AG09319 (cell line): ENCODE measurements at regions not wholly inside any gene's neighbourhood (a gene's known extent, or its start where the extent isn't known, plus 50 kb on each side); places are given as distances from the start of the nearest gene placed in this dataset.

Source experiments
- DNase-seq: peaks from one replicate; pipeline ENCODE4 v3.0.0-alpha.2; 2010; ENCODE audit warnings: low read depth; ENCODE audit errors: extremely low read depth
- TF ChIP-seq, protein P1 (sequence below): IDR thresholded peaks from 2 replicates; pipeline ENCODE4 v1.5.1; 2011; ENCODE audit warnings: low read depth, mild to moderate bottlenecking, inconsistent platforms, low read length, moderate library complexity

DNA sequence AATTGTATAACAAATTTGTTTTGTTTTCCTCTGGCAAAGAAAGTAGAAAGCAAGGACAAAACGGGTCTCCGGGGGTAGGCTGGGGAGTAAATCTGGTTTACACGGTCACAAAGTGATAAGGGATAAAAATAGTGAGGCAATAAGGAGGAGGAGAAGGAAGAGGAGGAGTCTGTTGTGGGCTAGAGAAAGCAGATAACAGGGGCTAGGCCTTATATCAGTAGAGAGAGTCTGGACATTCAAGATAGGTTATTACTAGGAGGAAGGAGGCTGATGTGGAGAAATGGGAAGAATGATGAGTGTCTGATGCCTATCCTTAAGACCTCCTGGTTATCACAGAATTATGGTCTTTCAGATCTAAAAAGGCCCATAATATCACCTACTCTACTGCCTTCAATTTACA is 83.2 kb upstream of the SSTR1 start:
- TF ChIP-seq, protein P1, sequence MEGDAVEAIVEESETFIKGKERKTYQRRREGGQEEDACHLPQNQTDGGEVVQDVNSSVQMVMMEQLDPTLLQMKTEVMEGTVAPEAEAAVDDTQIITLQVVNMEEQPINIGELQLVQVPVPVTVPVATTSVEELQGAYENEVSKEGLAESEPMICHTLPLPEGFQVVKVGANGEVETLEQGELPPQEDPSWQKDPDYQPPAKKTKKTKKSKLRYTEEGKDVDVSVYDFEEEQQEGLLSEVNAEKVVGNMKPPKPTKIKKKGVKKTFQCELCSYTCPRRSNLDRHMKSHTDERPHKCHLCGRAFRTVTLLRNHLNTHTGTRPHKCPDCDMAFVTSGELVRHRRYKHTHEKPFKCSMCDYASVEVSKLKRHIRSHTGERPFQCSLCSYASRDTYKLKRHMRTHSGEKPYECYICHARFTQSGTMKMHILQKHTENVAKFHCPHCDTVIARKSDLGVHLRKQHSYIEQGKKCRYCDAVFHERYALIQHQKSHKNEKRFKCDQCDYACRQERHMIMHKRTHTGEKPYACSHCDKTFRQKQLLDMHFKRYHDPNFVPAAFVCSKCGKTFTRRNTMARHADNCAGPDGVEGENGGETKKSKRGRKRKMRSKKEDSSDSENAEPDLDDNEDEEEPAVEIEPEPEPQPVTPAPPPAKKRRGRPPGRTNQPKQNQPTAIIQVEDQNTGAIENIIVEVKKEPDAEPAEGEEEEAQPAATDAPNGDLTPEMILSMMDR: no peak
- DNase-seq: no peak

DNA sequence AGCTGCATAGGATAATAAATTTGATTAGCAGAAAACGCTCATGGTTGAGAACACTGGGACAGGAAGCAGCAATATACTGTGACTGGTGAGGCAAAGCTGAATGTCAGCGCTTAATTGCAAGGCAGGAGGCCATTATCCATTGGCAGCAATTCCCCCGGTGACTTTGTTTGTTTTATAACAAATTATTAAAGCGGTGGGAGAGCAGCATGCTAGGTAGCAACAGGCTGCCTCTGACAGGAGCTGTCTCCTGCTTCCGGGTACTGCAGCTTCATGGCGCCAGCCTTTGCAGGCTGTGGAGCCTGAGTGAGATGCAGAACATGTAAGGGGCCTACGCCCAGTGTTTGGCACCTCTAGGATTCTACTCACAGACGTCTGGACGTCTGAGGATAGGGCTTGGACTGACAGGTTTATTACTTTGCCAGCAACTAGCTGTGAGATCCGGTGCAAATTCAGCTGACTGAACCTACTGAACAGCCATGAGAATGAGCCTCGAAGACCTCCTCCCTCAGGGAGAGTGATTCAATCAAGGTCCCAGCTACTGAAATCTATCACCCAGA is 82.1 kb upstream of the SSTR1 start:
- TF ChIP-seq, protein P1: no peak

DNA sequence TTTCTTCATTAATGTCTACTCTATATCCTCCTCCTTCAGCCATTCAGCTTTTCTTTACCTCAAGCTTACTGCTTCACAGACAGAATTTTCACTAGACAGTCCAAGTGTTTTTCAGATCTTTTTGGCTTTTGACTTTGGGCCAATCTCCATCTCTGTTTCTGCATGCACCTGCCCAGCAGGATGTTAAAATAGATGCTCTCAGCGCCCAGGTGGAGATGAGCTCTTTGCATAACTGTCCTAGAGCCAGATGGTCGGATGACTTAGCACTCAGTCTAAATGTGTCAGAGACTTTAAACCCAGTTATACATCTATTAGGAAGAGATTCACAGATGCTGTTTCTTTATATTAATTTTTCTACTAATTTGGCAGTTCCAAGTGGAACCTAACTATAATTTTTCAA is 80.3 kb upstream of the SSTR1 start:
- TF ChIP-seq, protein P1: no peak
- no peak for DNase-seq

More for the DNA sequence above, 82.1 kb upstream of the SSTR1 start:
- no peak for DNase-seq

DNA sequence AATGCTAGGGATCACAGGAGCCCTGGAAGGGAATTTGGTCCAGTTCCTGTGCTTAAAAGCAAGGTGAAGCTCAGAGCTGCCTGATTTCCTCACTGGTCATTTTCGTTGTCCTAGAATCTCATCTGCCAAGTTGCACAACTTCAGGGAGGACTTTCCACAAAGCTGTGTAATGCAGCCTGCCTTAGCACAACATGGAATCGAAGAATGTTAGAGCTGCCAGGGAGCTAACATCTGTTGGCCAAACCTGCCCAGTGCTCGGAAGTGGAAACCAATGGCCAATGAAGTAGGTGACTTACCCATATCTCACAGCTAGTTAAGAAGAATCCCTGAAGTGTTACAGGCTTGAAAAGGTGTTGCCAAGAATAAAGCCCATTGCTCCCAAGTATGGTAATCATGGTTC is 79.9 kb upstream of the SSTR1 start:
- TF ChIP-seq, protein P1: no peak
- no peak for DNase-seq

DNA sequence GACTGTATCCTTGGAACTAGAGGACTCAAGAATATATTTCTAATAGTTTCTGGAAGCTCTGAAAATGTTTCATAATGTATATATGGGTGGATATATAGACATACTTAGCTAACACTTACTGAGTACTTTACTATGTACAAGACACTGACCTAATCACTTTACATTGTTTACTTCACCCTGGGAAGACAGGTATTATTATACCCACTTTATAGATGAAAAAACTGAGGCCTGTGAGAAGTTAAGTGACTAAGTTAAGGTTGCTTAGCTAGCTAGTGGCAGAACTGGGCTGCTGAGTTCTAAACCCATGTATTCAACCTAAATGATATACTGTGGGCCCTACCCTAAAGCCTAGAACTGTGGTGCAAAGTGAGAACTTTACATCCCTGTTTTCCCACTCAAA is 79.1 kb upstream of the SSTR1 start:
- TF ChIP-seq, protein P1: no peak
- no peak for DNase-seq

DNA sequence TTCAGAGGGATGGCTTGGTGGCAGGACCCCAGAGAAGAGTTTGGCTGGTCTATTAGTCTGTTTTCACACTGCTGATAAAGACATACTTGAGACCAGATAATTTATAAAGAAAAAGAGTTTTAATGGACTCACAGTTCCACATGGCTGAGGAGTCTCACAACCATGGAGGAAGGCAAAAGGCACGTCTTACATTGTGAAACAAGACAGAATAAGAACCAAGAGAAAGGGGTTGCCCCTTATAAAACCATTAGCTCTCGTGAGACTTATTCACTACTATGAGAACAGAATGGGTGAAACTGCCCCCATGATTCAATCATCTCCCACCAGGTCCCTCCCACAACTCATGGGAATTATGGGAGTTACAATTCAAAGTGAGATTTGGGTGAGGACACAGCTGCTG is 78.5 kb upstream of the SSTR1 start:
- no peak for DNase-seq
- TF ChIP-seq, protein P1: no peak

DNA sequence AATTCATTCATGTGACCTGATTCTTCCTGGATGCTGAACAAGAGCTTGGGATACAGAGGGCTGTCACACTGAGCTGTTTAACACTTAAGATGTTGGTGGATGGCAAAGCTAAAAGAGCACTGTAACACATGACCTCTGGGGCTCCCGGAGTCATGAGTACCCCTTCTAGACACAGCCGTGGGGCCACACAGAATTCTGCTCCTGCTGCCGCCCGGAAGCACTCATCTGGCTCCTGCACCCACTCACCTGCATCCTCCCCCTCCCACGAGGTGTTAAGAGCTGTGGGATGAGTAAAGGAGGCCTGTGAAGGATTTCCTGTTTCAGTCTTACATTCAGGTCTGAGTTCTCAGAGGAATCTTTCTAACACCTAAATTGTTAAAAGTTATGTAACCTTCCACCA is 78.0 kb upstream of the SSTR1 start:
- TF ChIP-seq, protein P1: no peak
- no peak for DNase-seq
